ENCODE measurements at regions not wholly inside any gene's neighbourhood (a gene's known extent, or its start where the extent isn't known, plus 50 kb on each side); places are given as distances from the start of the nearest gene placed in this dataset.

DNA sequence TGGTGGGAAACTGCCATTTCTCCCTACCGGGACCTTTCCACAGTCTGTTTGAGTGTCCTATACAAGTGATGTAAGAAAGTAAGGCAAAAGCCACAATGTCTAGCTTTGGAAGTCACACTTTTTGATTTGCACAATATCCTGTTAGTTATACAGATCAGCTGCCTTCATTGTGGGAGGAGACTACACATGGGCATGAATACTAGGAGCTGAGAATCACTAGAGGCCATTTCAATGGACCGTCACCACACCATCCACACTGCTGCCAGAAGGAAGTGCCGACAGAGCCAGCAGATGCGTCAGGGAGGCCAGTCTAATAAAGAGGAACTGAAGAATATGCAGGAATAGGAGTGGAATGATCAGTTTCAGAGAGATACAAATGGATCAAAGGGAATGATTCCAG lies 65.8 kb downstream of the SCN11A start:
- no peak for TF ChIP-seq CTCF (IDR thresholded peaks at IDR 0.05)
- TF ChIP-seq POLR2A (IDR thresholded peaks at IDR 0.05): no peak
